ENCODE measurements at regions not wholly inside any gene's neighbourhood (a gene's known extent, or its start where the extent isn't known, plus 50 kb on each side); places are given as distances from the start of the nearest gene placed in this dataset.

GRCh38 chr12:130017591-130018449, 114.0 kb upstream of the TMEM132D start:
- DNase-seq: no peak

GRCh38 chr12:130018614-130019013, 114.8 kb upstream of the TMEM132D start:
- DNase-seq: no peak

GRCh38 chr12:130026608-130027176, 122.9 kb upstream of the TMEM132D start:
- peak; percentile 29 to 61 for DNase-seq

GRCh38 chr12:130027798-130028197, 124.0 kb upstream of the TMEM132D start:
- DNase-seq: no peak

GRCh38 chr12:130029151-130029550, 125.3 kb upstream of the TMEM132D start:
- no peak for DNase-seq

GRCh38 chr12:130031041-130031440, 127.2 kb upstream of the TMEM132D start:
- DNase-seq: no peak

- DNase-seq: peak; percentile 72 to 79
Observed at GRCh38 chr12:130031571-130032189, 127.9 kb upstream of the TMEM132D start.

GRCh38 chr12:130041983-130042812, 120.1 kb upstream of the FZD10 start:
- peak; percentile 51 to 76 for DNase-seq

- no peak for DNase-seq
Observed at GRCh38 chr12:130043685-130044406, 118.4 kb upstream of the FZD10 start.

- no peak for DNase-seq
Observed at GRCh38 chr12:130044991-130045621, 117.2 kb upstream of the FZD10 start.

- no peak for DNase-seq
Observed at GRCh38 chr12:130049666-130050065, 112.6 kb upstream of the FZD10 start.

GRCh38 chr12:130051900-130052299, 110.4 kb upstream of the FZD10 start:
- DNase-seq: no peak

- no peak for DNase-seq
Observed at GRCh38 chr12:130053651-130054069, 108.6 kb upstream of the FZD10 start.

- DNase-seq: no peak
Observed at GRCh38 chr12:130054803-130055202, 107.5 kb upstream of the FZD10 start.

- DNase-seq: no peak
Observed at GRCh38 chr12:130058926-130059472, 103.3 kb upstream of the FZD10 start.

- DNase-seq: no peak
Observed at GRCh38 chr12:130063866-130064265, 98.4 kb upstream of the FZD10 start.

- no peak for DNase-seq
Observed at GRCh38 chr12:130064999-130065398, 97.3 kb upstream of the FZD10 start.

- no peak for DNase-seq
Observed at GRCh38 chr12:130066742-130067141, 95.5 kb upstream of the FZD10 start.

- DNase-seq: no peak
Observed at GRCh38 chr12:130068741-130069140, 93.5 kb upstream of the FZD10 start.

- no peak for DNase-seq
Observed at GRCh38 chr12:130070126-130070611, 92.1 kb upstream of the FZD10 start.

GRCh38 chr12:130073721-130074120, 88.5 kb upstream of the FZD10 start:
- DNase-seq: no peak
